H1 (cell line): ENCODE measurements at regions not wholly inside any gene's neighbourhood (a gene's known extent, or its start where the extent isn't known, plus 50 kb on each side); places are given as distances from the start of the nearest gene placed in this dataset.

Experiments
- CTCF ChIA-PET: fragments of 300-600 bp; sonication (Branson Sonifier 250); formaldehyde crosslinking; loops from one replicate; lab custom pipeline; 2021; ENCODE audit not compliant: partially characterized antibody; lab: Charles Lee
- POLR2A ChIA-PET: fragments of 300-600 bp; sonication (Branson Sonifier 250); formaldehyde crosslinking; loops from one replicate; lab custom pipeline; 2021; ENCODE audit warnings: inconsistent platforms; ENCODE audit not compliant: partially characterized antibody; lab: Charles Lee
- DNase-seq, 2 experiments: peaks; one replicate each; pipeline versions ENCODE4 v3.0.0 to v3.0.0-alpha.2; 2010 to 2022; ENCODE audit warnings: low spot score in 2 of 2, low read depth in 1 of 2, mixed read lengths in 1 of 2
- FAIRE-seq: peaks from 2 replicates; lab custom pipeline; 2011; peaks lifted over from hg19 to GRCh38; lab: Jason Lieb, UNC
- H2AFZ ChIP-seq: 2 replicates; pipeline ENCODE4 v1.8.1; 2012; ENCODE audit warnings: low read length, inconsistent platforms
- H2AK5ac ChIP-seq: 2 replicates; pipeline ENCODE4 v1.6.1; 2013; ENCODE audit warnings: low read depth, low read length
- H2BK120ac ChIP-seq: replicated peaks from 2 replicates; pipeline ENCODE3; 2013; ENCODE audit warnings: low read depth, low read length, inconsistent platforms
- H2BK12ac ChIP-seq: 2 replicates; pipeline ENCODE4 v1.6.1; 2013; ENCODE audit warnings: low read depth, low read length
- H2BK15ac ChIP-seq: 2 replicates; pipeline ENCODE4 v1.6.1; 2013; ENCODE audit warnings: low read length
- H2BK20ac ChIP-seq: 2 replicates; pipeline ENCODE4 v1.6.1; 2013; ENCODE audit warnings: low read length
- H2BK5ac ChIP-seq: 2 replicates; pipeline ENCODE4 v1.6.1; 2013; ENCODE audit warnings: low read depth, low read length
- H3K14ac ChIP-seq: 2 replicates; pipeline ENCODE4 v1.6.1; 2013; ENCODE audit warnings: inconsistent platforms; ENCODE audit not compliant: insufficient read length
- H3K18ac ChIP-seq: 2 replicates; pipeline ENCODE4 v1.6.1; 2013; ENCODE audit warnings: low read length; ENCODE audit errors: extremely low read depth
- H3K23ac ChIP-seq: 2 replicates; pipeline ENCODE4 v1.6.1; 2013; ENCODE audit warnings: inconsistent platforms; ENCODE audit not compliant: insufficient read length
- H3K23me2 ChIP-seq: 2 replicates; pipeline ENCODE4 v1.6.1; 2013; ENCODE audit warnings: low read depth, low read length
- H3K27ac ChIP-seq: 2 replicates; pipeline ENCODE4 v1.6.1; 2011; ENCODE audit warnings: low read depth, low read length, inconsistent platforms
- H3K27me3 ChIP-seq, 4 experiments: replicated peaks in 1 of 4; 1 replicate in 1 of 4; 2 replicates in 3 of 4; pipeline versions ENCODE4 v1.6.1 to v1.8.1; 2011 to 2013; ENCODE audit warnings: low read length in 3 of 4, mild to moderate bottlenecking in 3 of 4, inconsistent platforms in 2 of 4, mixed read lengths in 2 of 4, moderate library complexity in 1 of 4; ENCODE audit not compliant: control insufficient read depth in 3 of 4, insufficient read depth in 3 of 4; ENCODE audit errors: extremely low read depth in 1 of 4
- H3K36me3 ChIP-seq, 4 experiments: 2 replicates each; pipeline versions ENCODE4 v1.6.1 to v1.8.1; 2011 to 2013; ENCODE audit warnings: mild to moderate bottlenecking in 4 of 4, low read length in 3 of 4, moderate library complexity in 2 of 4, control low read depth in 1 of 4, inconsistent platforms in 1 of 4; ENCODE audit not compliant: insufficient read depth in 4 of 4, control insufficient read depth in 2 of 4
- H3K4ac ChIP-seq: replicated peaks from 2 replicates; pipeline ENCODE3; 2013; ENCODE audit warnings: low read length, low read depth, mixed read lengths, inconsistent platforms; ENCODE audit not compliant: insufficient read length
- H3K4me1 ChIP-seq, 4 experiments: replicated peaks in 1 of 4; 1 replicate in 1 of 4; 2 replicates in 3 of 4; pipeline versions ENCODE4 v1.6.1 to v1.8.1; 2011 to 2013; ENCODE audit warnings: low read length in 3 of 4, inconsistent platforms in 2 of 4, mixed read lengths in 1 of 4; ENCODE audit not compliant: insufficient read depth in 4 of 4, control insufficient read depth in 3 of 4
- H3K4me2 ChIP-seq, 2 experiments: 2 replicates each; pipeline versions ENCODE4 v1.6.1 to v1.8.1; 2011 to 2013; ENCODE audit warnings: low read depth in 2 of 2, low read length in 2 of 2, control low read depth in 1 of 2, inconsistent platforms in 1 of 2, mild to moderate bottlenecking in 1 of 2; ENCODE audit not compliant: insufficient read depth in 1 of 2
- H3K4me3 ChIP-seq, 4 experiments: fragments of 200-600, 300-600 bp in 1 of 4; sonication (generic), shearing (Covaris generic), sonication (Bioruptor Twin) in 1 of 4; 2 replicates each; pipeline versions ENCODE4 v1.5.1 to v1.8.1; 2011 to 2016; ENCODE audit warnings: low read length in 4 of 4, low read depth in 3 of 4, control low read depth in 2 of 4, inconsistent platforms in 2 of 4, mild to moderate bottlenecking in 2 of 4, mixed read lengths in 1 of 4, moderate library complexity in 1 of 4; ENCODE audit not compliant: insufficient read depth in 2 of 4; ENCODE audit errors: extremely low read depth in 1 of 4
- H3K56ac ChIP-seq: replicated peaks from 2 replicates; pipeline ENCODE3; 2013; ENCODE audit warnings: low read depth, mild to moderate bottlenecking, mixed read lengths, low read length, inconsistent platforms; ENCODE audit not compliant: insufficient read length
- H3K79me1 ChIP-seq: 2 replicates; pipeline ENCODE4 v1.6.1; 2013; ENCODE audit warnings: low read depth, low read length, control low read depth
- H3K79me2 ChIP-seq, 2 experiments: 2 replicates each; pipeline versions ENCODE4 v1.6.1 to v1.8.1; 2012 to 2013; ENCODE audit warnings: low read length in 2 of 2, mild to moderate bottlenecking in 2 of 2, inconsistent platforms in 1 of 2; ENCODE audit not compliant: insufficient read depth in 2 of 2, control insufficient read depth in 1 of 2
- H3K9ac ChIP-seq, 4 experiments: replicated peaks in 1 of 4; 1 replicate in 1 of 4; 2 replicates in 3 of 4; pipeline versions ENCODE4 v1.6.1 to v1.8.1; 2011 to 2013; ENCODE audit warnings: low read depth in 3 of 4, low read length in 3 of 4, control low read depth in 2 of 4, mild to moderate bottlenecking in 2 of 4, moderate library complexity in 2 of 4, inconsistent platforms in 1 of 4; ENCODE audit errors: extremely low read depth in 1 of 4
- H3K9me3 ChIP-seq, 2 experiments: 2 replicates each; pipeline versions ENCODE4 v1.6.1 to v1.8.1; 2012 to 2013; ENCODE audit warnings: mild to moderate bottlenecking in 2 of 2, moderate library complexity in 2 of 2, control low read depth in 1 of 2, inconsistent platforms in 1 of 2, low read depth in 1 of 2, low read length in 1 of 2, mixed read lengths in 1 of 2; ENCODE audit not compliant: insufficient read depth in 2 of 2
- H4K20me1 ChIP-seq, 2 experiments: replicated peaks in 1 of 2; 2 replicates each; pipeline versions ENCODE3 to v1.8.1; 2011 to 2013; ENCODE audit warnings: inconsistent platforms in 2 of 2, low read length in 2 of 2, mild to moderate bottlenecking in 1 of 2; ENCODE audit not compliant: insufficient read depth in 2 of 2, control insufficient read depth in 1 of 2
- H4K5ac ChIP-seq: 2 replicates; pipeline ENCODE4 v1.6.1; 2013; ENCODE audit warnings: low read length, low read depth, mixed read lengths, inconsistent platforms; ENCODE audit not compliant: insufficient read length
- H4K8ac ChIP-seq: 2 replicates; pipeline ENCODE4 v1.8.0; 2013; ENCODE audit warnings: mild to moderate bottlenecking, moderate library complexity, low read length, inconsistent platforms; ENCODE audit not compliant: insufficient read depth; ENCODE audit errors: extremely low read depth
- H4K91ac ChIP-seq: replicated peaks from 2 replicates; pipeline ENCODE3; 2013; ENCODE audit warnings: low read length, mixed read lengths, inconsistent platforms; ENCODE audit not compliant: insufficient read length
- CTBP2 ChIP-seq: IDR thresholded peaks from 2 replicates; pipeline ENCODE4 v1.7.0; 2011; ENCODE audit warnings: borderline replicate concordance, mild to moderate bottlenecking, moderate library complexity, mixed read lengths, low read length; ENCODE audit not compliant: insufficient read depth, insufficient read length
- EP300 ChIP-seq, 2 experiments: IDR thresholded peaks; 1 replicate in 1 of 2; 2 replicates in 1 of 2; pipeline ENCODE4 v1.6.1; 2011 to 2012; ENCODE audit warnings: low read depth in 2 of 2, low read length in 2 of 2, mild to moderate bottlenecking in 2 of 2, borderline replicate concordance in 1 of 2, inconsistent platforms in 1 of 2, moderate library complexity in 1 of 2
- EZH2 ChIP-seq: fragments of 200-600 bp; sonication (generic); IDR thresholded peaks from 2 replicates; pipeline ENCODE4 v1.7.1; 2012; ENCODE audit warnings: low read depth, mild to moderate bottlenecking, moderate library complexity, low read length, inconsistent platforms; ENCODE audit not compliant: severe bottlenecking
- GABPA ChIP-seq: IDR thresholded peaks from 2 replicates; pipeline ENCODE4 v1.6.1; 2011; ENCODE audit warnings: mild to moderate bottlenecking, low read length, moderate library complexity, borderline replicate concordance; ENCODE audit not compliant: insufficient read depth
- KDM4A ChIP-seq: IDR thresholded peaks from one replicate; pipeline ENCODE4 v1.7.1; 2012; ENCODE audit warnings: low read depth, mild to moderate bottlenecking, moderate library complexity, low read length, inconsistent platforms; ENCODE audit not compliant: severe bottlenecking
- MAX ChIP-seq: IDR thresholded peaks from 2 replicates; pipeline ENCODE4 v1.6.1; 2012; ENCODE audit warnings: inconsistent platforms
- NRF1 ChIP-seq: IDR thresholded peaks from 2 replicates; pipeline ENCODE4 v1.6.1; 2011; ENCODE audit warnings: mild to moderate bottlenecking, low read depth, low read length, improper control_type of control experiment
- SAP30 ChIP-seq: fragments of 300-600 bp; sonication (generic); IDR thresholded peaks from 2 replicates; pipeline ENCODE4 v1.7.1; 2012; ENCODE audit warnings: low read length, moderate library complexity, mild to moderate bottlenecking, inconsistent platforms; ENCODE audit not compliant: insufficient read depth, insufficient replicate concordance
- TAF7 ChIP-seq: optimal IDR thresholded peaks from 2 replicates; pipeline ENCODE3; 2011; ENCODE audit warnings: low read depth, mild to moderate bottlenecking, inconsistent platforms, low read length, moderate library complexity, borderline replicate concordance
- TBP ChIP-seq: IDR thresholded peaks from 2 replicates; pipeline ENCODE4 v1.6.1; 2011; ENCODE audit warnings: low read depth, low read length, improper control_type of control experiment
- TCF12 ChIP-seq: IDR thresholded peaks from 2 replicates; pipeline ENCODE4 v1.6.1; 2011; ENCODE audit warnings: low read depth, mild to moderate bottlenecking, low read length
- WGBS, 2 experiments: shearing (Covaris generic) in 1 of 2; methylation state at CpG; one replicate each; pipeline versions ENCODE4 v1.1.6 to v1.1.7; 2013 to 2015; ENCODE audit warnings: low lambda C conversion rate in 2 of 2, mixed read lengths in 2 of 2, inconsistent platforms in 1 of 2, low coverage in 1 of 2, missing lambda C conversion rate in 1 of 2; ENCODE audit not compliant: insufficient replicate concordance in 2 of 2, insufficient coverage in 1 of 2, insufficient read length in 1 of 2; ENCODE audit errors: extremely low coverage in 1 of 2, missing lambda C conversion rate in 1 of 2; 5-methylcytosine and 5-hydroxymethylcytosine counted together

DNA sequence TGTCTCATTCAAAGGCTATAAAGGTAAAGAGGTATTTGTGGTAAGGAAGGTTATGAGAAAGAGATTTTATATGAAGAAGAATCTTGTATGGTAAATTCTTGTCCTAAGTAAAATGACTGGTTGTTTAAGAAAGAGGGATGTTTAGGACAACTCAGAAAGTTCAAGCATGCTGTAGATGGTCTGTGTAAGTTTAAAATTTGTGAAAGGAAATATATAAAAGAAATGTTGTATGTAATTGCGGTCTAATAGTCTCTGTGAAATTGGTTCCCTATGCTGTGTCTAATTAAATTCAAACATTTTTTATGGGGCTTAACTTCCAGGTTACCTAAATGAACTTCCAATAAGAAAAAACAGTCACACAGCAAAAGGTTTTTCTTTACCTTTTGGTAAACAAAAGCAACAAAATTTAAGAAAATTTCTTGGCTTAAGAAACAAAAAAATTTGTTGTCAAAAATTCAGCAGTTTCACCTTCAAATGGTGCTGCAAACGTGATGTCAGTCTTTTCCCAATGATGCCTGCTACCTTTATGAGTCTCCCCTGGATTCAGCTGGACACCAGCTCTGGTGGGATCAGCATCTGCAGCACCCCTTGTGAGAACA is 83.0 kb upstream of the FCN1 start:
- no peaks in the 10 kb centered on the region for H3K36me3 ChIP-seq
- CTCF ChIA-PET: interaction anchor here (1.4 kb wide), 1 partner anchor 156 kb away, joined by 3 read pairs; no protein-coding TSS in a partner anchor
- H4K5ac ChIP-seq: no peak overlapping the region
- no peak overlapping the region for H2BK20ac ChIP-seq
- H3K23me2 ChIP-seq: peaks cover 4% of the 10 kb centered on the region; the same call in 1 of the 2 replicates
- peaks cover 0 to 1% (median 0%) of the 10 kb centered on the region in 4 experiments; a peak in 2 of 7 replicates for H3K4me1 ChIP-seq
- H3K56ac ChIP-seq: no peak overlapping the region
- no peak overlapping the region for H3K4me3 ChIP-seq
- peaks cover 55 to 70% of the 10 kb centered on the region in 2 experiments for H3K9me3 ChIP-seq
- FAIRE-seq (no peak), DNase-seq (no peak)
- no peak overlapping the region for H3K9ac ChIP-seq
- no peak overlapping the region for H2AK5ac ChIP-seq
- H3K4me2 ChIP-seq: no peak overlapping the region
- WGBS, 2 experiments: 63 to 100% methylated on average over 1 to 2 of the region's 2 CpGs
- H3K27me3 ChIP-seq: no peaks in the 10 kb centered on the region
- no peak overlapping the region for H3K23ac ChIP-seq
- no peak overlapping the region for H4K91ac ChIP-seq
- no peaks in the 10 kb centered on the region for H3K79me1 ChIP-seq
- H2BK12ac ChIP-seq: no peak overlapping the region
- H2BK15ac ChIP-seq: no peak overlapping the region
- H3K79me2 ChIP-seq: no peaks in the 10 kb centered on the region
- no peak overlapping the region for H2AFZ ChIP-seq
- no peak overlapping the region for H2BK5ac ChIP-seq
- H3K27ac ChIP-seq: no peak overlapping the region
- H4K20me1 ChIP-seq: no peaks in the 10 kb centered on the region
- POLR2A ChIA-PET: no interaction called here
- no peak overlapping the region for H3K18ac ChIP-seq
- H2BK120ac ChIP-seq: no peak overlapping the region
- H3K14ac ChIP-seq: no peak overlapping the region
- no peak overlapping the region for H3K4ac ChIP-seq
- no peak overlapping the region for H4K8ac ChIP-seq
- TF ChIP-seq NRF1 (no peak), TCF12 (no peak), SAP30 (no peak), EZH2 (no peak), TAF7 (no peak), EP300 (IDR thresholded peaks at IDR 0.05; ENCODE audit: borderline replicate concordance in 1 of 2, low read depth in 2 of 2, low read length in 2 of 2) (no peak), TBP (no peak), MAX (no peak), CTBP2 (no peak), GABPA (no peak), KDM4A (no peak)
